Neural cell (in vitro differentiated cells): ENCODE measurements at regions not wholly inside any gene's neighbourhood (a gene's known extent, or its start where the extent isn't known, plus 50 kb on each side); places are given as distances from the start of the nearest gene placed in this dataset.
"Not testable (repeated sequence)": the region's sequence is repeated elsewhere in the genome, so short reads cannot be mapped to it uniquely, and the experiment has no call there.

Experiments used
- H2AFZ ChIP-seq: fragments of 200-600, 300-800 bp; sonication (generic), shearing (Covaris generic); 2 replicates; pipeline ENCODE4 v1.6.0; 2014; ENCODE audit warnings: low read depth, mild to moderate bottlenecking, antibody characterized with exemption, low read length, moderate library complexity
- H3F3A ChIP-seq: fragments of 200-600 bp; shearing (Covaris generic); 2 replicates; pipeline ENCODE4 v1.6.1; 2016; ENCODE audit warnings: mild to moderate bottlenecking, moderate library complexity, mixed read lengths, antibody characterized with exemption, low read length; ENCODE audit not compliant: insufficient read depth, poor library complexity, severe bottlenecking
- H3K27ac ChIP-seq: fragments of 200-600, 300-800 bp; sonication (generic), shearing (Covaris generic); 2 replicates; pipeline ENCODE4 v1.5.1; 2014; ENCODE audit warnings: mild to moderate bottlenecking, low read length, moderate library complexity
- H3K27me3 ChIP-seq: fragments of 300-800, 200-600 bp; sonication (generic), shearing (Covaris generic); 2 replicates; pipeline ENCODE4 v1.6.0; 2014; ENCODE audit warnings: mild to moderate bottlenecking, low read depth, low read length, moderate library complexity; ENCODE audit not compliant: insufficient read depth
- H3K36me3 ChIP-seq: fragments of 300-800, 200-600 bp; sonication (generic), shearing (Covaris generic); 2 replicates; pipeline ENCODE4 v1.5.1; 2014; ENCODE audit warnings: mild to moderate bottlenecking, antibody characterized with exemption, low read length, moderate library complexity; ENCODE audit not compliant: insufficient read depth
- H3K4me2 ChIP-seq: fragments of 300-800, 200-600 bp; sonication (generic), shearing (Covaris generic); 2 replicates; pipeline ENCODE4 v1.6.0; 2014; ENCODE audit warnings: mild to moderate bottlenecking, low read length
- H3K4me3 ChIP-seq: fragments of 300-800, 200-600 bp; sonication (generic), shearing (Covaris generic); 2 replicates; pipeline ENCODE4 v1.5.1; 2014; ENCODE audit warnings: mild to moderate bottlenecking, low read length, moderate library complexity
- H3K79me2 ChIP-seq: fragments of 200-600 bp; shearing (Covaris generic); replicated peaks from 2 replicates; pipeline ENCODE4 v1.6.0; 2014; ENCODE audit warnings: mild to moderate bottlenecking, low read length, moderate library complexity; ENCODE audit not compliant: insufficient read depth
- H3K9ac ChIP-seq: fragments of 300-800, 200-600 bp; sonication (generic), shearing (Covaris generic); 2 replicates; pipeline ENCODE4 v1.6.1; 2016; ENCODE audit warnings: mild to moderate bottlenecking, low read length, mixed read lengths
- H3K9me2 ChIP-seq: fragments of 200-600 bp; shearing (Covaris generic); 2 replicates; pipeline ENCODE4 v1.6.1; 2016; ENCODE audit warnings: mild to moderate bottlenecking, low read length, mixed read lengths; ENCODE audit not compliant: insufficient read depth
- H3K9me3 ChIP-seq: fragments of 200-600, 300-800 bp; sonication (generic), shearing (Covaris generic); 2 replicates; pipeline ENCODE4 v1.6.1; 2016; ENCODE audit warnings: mild to moderate bottlenecking, mixed run types, low read length, moderate library complexity, mixed read lengths
- H4K20me1 ChIP-seq: fragments of 200-600 bp; shearing (Covaris generic); 2 replicates; pipeline ENCODE4 v1.6.1; 2016; ENCODE audit warnings: mild to moderate bottlenecking, mixed run types; ENCODE audit not compliant: insufficient read depth
- CTCF ChIP-seq: fragments of 450-650 bp; IDR thresholded peaks from 2 replicates; pipeline ENCODE4 v1.5.1; 2014; ENCODE audit warnings: antibody characterized with exemption, mild to moderate bottlenecking, moderate library complexity; ENCODE audit not compliant: poor library complexity, severe bottlenecking
- EP300 ChIP-seq: fragments of 450-650 bp; conservative IDR thresholded peaks from 2 replicates; pipeline ENCODE4 v1.6.1; 2014; ENCODE audit warnings: antibody characterized with exemption, mild to moderate bottlenecking, moderate library complexity; ENCODE audit not compliant: poor library complexity, severe bottlenecking
- EZH2 ChIP-seq: fragments of 200-600, 300-800 bp; shearing (Covaris generic), sonication (generic); IDR thresholded peaks from 2 replicates; pipeline ENCODE4 v1.6.1; 2014; ENCODE audit warnings: antibody characterized with exemption, low read length, borderline replicate concordance, mild to moderate bottlenecking; ENCODE audit not compliant: insufficient read depth, poor library complexity, severe bottlenecking
- MXI1 ChIP-seq: fragments of 450-650 bp; conservative IDR thresholded peaks from 2 replicates; pipeline ENCODE4 v1.6.1; 2014; ENCODE audit warnings: antibody characterized with exemption, mild to moderate bottlenecking; ENCODE audit not compliant: poor library complexity, severe bottlenecking
- POLR2AphosphoS5 ChIP-seq: IDR thresholded peaks from 2 replicates; pipeline ENCODE4 v1.6.1; 2012
- RAD21 ChIP-seq: fragments of 450-650 bp; conservative IDR thresholded peaks from 2 replicates; pipeline ENCODE4 v1.6.1; 2014; ENCODE audit warnings: antibody characterized with exemption, mild to moderate bottlenecking, moderate library complexity
- REST ChIP-seq: IDR thresholded peaks from 2 replicates; pipeline ENCODE4 v1.6.1; 2012; ENCODE audit warnings: borderline replicate concordance
- SMC3 ChIP-seq: fragments of 450-650 bp; conservative IDR thresholded peaks from 2 replicates; pipeline ENCODE4 v1.6.1; 2014; ENCODE audit warnings: antibody characterized with exemption, mild to moderate bottlenecking, moderate library complexity; ENCODE audit not compliant: poor library complexity
- TAF1 ChIP-seq: IDR thresholded peaks from 2 replicates; pipeline ENCODE4 v1.6.1; 2012; ENCODE audit warnings: low read depth

- Histone ChIP-seq H3K79me2 (no peaks in the 10 kb centered on the region), H3K9ac (no peak overlapping the region), H3F3A (no peaks in the 10 kb centered on the region), H3K27ac (no peak overlapping the region), H2AFZ (no peak overlapping the region), H3K9me2 (no peaks in the 10 kb centered on the region), H3K9me3 (no peaks in the 10 kb centered on the region), H3K27me3 (no peaks in the 10 kb centered on the region), H3K4me3 (no peak overlapping the region), H4K20me1 (no peaks in the 10 kb centered on the region), H3K4me2 (no peak overlapping the region), H3K36me3 (no peaks in the 10 kb centered on the region)
- TF ChIP-seq REST (no peak), EZH2 (no peak), TAF1 (no peak), MXI1 (no peak), POLR2AphosphoS5 (no peak), EP300 (no peak), SMC3 (no peak), CTCF (no peak), RAD21 (no peak)
These were observed 455.2 kb upstream of the ZNF507 start for GRCh38 chr19:31890230-31890629.

- Histone ChIP-seq H4K20me1 (no peaks in the 10 kb centered on the region), H3K36me3 (no peaks in the 10 kb centered on the region), H3K79me2 (no peaks in the 10 kb centered on the region), H3K27ac (no peak overlapping the region), H3K4me2 (no peak overlapping the region), H3K9me2 (no peaks in the 10 kb centered on the region), H3K27me3 (no peaks in the 10 kb centered on the region), H3K9ac (no peak overlapping the region), H3K4me3 (no peak overlapping the region), H3K9me3 (no peaks in the 10 kb centered on the region), H3F3A (no peaks in the 10 kb centered on the region), H2AFZ (no peak overlapping the region)
- TF ChIP-seq POLR2AphosphoS5 (no peak), CTCF (no peak), MXI1 (no peak), TAF1 (no peak), EP300 (no peak), RAD21 (no peak), REST (no peak), EZH2 (no peak), SMC3 (no peak)
These were observed 453.4 kb upstream of the ZNF507 start for GRCh38 chr19:31892060-31892459.

- H3K9ac ChIP-seq, H3K36me3 ChIP-seq, H2AFZ ChIP-seq, H3K4me3 ChIP-seq, H3K27me3 ChIP-seq, H3K9me2 ChIP-seq, H3K9me3 ChIP-seq, H3K4me2 ChIP-seq, H3K27ac ChIP-seq, H4K20me1 ChIP-seq, H3K79me2 ChIP-seq, H3F3A ChIP-seq: not testable (repeated sequence)
These were observed 451.9 kb upstream of the ZNF507 start for GRCh38 chr19:31893491-31893890.
